SIG-M5 treated with dmso at 0.1 percent for 504 hours (cell line): ENCODE measurements at regions not wholly inside any gene's neighbourhood (a gene's known extent, or its start where the extent isn't known, plus 50 kb on each side); places are given as distances from the start of the nearest gene placed in this dataset.
A peak's percentile ranks its signal among the peaks of the same experiment; 100 is the strongest.

Experiments used
- DNase-seq: peaks from one replicate; lab custom pipeline; 2025; ENCODE audit not compliant: unreplicated experiment; lab: John Stamatoyannopoulos, UW

DNA sequence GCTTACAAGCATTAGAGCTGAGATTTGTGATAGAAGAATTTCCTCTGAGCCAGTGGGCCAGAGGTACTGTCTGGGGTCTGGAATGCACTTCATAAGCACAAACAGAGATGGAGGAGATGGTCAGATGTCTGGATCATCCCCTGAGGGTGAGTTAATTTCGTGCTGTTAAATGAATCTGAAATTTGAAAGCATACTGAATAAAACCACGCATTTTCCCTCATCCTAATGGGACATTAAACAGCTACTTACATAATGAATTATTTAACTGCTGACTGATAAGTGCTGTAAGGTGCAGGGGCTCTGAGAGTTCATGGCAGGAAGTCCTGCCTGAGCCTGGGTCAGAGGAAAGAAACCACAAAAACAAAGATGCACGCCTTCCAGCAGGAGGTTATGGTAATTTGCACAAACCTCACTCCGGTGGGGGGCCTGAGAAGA is 136.3 kb upstream of the XYLT1 start:
- no peak for DNase-seq

DNA sequence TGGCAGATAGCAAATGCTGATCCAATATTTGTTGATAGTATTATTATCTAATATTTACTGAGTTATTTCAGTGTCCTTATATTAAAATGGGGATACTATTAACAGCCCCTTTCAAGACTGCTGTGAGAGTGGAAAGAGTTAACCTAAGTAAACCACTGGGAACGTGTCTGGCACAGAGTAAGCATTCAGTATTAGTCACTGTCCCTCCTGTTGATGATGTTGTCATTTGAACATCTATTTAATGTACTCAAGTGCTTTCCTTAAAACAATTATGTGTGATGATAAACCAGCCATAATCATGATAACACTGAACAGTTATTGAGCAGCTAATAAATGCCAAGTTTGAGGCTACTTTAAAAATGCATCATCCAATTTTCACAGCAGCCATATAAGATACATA is 135.7 kb upstream of the XYLT1 start:
- DNase-seq = no peak

DNA sequence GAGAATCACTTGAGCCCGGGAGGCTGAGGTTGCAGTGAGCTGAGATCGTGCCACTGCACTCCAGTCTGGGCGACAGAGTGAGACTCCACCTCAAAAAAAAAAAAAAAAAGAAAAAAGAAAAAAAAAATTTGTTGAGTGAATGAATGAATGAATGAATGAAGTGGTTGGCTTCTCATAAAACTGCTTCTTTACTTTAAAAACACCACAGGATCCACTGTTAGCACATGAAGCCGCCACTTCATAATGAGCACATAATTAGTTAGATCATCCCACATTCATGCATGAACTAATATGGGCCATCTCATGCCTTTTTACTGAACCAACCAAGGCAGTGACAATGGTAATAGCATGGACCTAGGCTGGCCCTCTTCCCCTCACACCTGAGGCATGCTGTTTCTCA is 135.0 kb upstream of the XYLT1 start:
- DNase-seq = no peak

GRCh38 chr16:17603626-17604025 is 132.9 kb upstream of the XYLT1 start:
- no peak for DNase-seq

DNA sequence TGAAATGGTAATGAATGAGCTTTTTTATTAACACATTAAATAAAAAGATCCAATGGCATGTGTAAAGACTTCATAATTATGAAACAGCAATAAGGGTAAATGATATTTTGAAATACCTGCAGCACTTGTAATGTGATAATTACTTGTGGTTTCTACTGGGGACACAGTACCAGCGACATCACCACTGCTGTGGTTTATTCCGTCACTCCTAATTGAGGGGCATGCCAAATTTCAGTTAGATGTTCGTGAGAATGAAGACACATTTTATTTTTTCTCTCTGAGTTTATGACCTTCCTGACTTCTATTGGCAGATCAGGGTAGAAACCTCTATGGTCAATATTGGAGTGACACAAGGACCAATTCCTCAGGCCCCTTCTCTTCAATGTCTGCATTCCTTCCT is 131.9 kb upstream of the XYLT1 start:
- DNase-seq = no peak

DNA sequence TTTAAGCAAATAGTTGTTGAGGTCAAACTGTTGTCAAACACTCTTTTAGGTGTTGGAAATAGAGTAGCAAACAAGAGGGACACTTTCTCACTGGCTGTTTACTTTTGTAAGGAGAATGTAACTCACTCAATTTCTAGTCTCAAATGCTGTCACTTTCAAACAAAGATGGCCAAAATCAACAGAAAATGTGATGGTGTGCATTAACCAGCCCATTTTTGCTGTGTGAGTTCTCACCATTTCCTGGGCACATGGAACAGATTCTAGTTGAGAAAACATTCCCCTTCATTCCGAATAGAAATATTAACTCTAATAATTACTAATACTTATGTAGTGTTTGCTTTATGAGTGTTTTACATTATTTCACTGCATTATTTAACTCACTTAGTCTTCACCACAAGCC is 128.2 kb upstream of the XYLT1 start:
- DNase-seq = no peak

GRCh38 chr16:17591655-17592405 is 121.1 kb upstream of the XYLT1 start:
- DNase-seq = no peak

DNA sequence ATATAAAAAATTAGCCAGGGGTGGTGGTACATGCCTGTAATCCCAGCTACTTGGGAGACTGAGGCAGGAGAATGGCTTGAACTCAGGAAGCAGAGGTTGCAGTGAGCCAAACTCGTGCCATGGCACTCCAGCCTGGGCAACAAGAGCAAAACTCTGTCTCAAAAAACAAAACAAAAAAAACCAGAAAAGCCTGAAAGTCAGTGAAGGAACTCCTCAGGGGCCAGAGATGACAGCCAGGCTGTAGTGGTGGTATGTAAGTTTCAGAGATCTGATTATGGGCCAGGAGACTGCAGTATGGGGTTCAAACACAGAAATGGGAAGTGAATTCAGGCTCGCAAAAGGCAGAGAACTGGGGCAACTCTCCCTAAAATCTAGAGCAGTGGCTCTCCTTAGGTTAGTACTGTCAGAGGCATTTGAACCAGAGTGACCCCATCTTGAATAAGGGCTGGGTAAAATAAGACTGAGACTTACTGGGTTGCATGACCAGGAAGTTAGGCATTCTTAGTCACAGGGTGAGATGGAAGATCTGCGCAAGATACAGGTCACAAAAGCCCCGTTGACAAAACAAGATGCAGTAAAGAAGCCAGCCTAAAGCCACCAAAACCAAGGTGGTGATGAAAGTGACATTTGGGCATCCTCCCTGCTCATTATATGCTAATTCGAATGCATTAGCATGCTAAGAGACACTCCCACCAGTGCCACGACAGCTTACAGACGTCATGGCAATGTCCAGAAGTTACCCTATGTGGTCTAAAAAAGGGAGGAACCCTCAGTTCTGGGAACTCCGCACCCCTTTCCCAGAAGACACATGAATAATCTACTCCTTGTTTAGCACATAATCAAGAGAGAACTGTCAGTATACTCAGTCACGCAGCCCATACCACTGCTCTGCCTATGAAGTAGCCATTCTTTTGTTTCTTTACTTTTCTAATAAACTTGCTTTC is 120.2 kb upstream of the XYLT1 start:
- DNase-seq = no peak

GRCh38 chr16:17589898-17590297 is 119.1 kb upstream of the XYLT1 start:
- no peak for DNase-seq

GRCh38 chr16:17585449-17586074 is 114.8 kb upstream of the XYLT1 start:
- DNase-seq = no peak

GRCh38 chr16:17578981-17579874 is 108.5 kb upstream of the XYLT1 start:
- DNase-seq = peak; percentile 69

- no peak for DNase-seq
Measured at GRCh38 chr16:17574256-17574655, 103.5 kb upstream of the XYLT1 start.

DNA sequence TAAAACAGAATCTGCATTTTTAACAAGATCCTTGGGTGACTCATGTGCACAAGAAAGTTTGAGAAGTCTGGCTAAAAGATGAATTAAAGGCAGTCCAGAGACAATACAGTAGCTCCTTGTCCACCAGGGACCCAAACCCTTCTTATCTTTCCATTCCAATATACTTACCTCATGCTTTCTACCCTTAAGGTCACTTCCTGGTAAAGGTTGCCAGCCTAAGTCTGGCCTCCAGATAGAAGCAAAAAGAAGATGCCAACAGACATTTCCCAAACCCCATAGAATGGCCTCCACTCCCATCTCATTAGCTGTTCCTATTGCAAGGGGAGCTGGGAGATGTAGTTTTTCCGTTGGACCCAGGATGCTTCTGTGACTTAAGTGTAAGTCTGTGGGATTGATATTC is 101.4 kb upstream of the XYLT1 start:
- DNase-seq = no peak

GRCh38 chr16:17571499-17572093 is 100.8 kb upstream of the XYLT1 start:
- no peak for DNase-seq

DNA sequence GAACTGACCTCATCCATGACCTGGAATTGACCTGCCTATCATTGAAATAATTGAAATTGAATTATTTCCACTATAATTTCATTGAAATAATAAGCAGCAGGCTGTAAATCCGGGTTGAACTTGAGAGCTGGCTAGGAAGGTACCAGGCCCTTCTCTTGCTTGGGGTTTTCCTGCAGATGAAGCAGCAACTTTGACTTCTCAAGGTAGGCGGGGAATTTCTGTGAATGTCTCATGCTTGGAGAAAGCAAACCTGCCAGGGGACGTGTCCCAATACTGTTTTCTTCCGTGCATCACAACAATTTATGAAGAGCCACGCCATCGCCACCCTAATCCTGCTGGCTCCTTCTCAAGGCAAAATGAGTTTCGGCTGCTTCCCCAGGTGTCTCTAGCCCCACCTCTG is 97.5 kb upstream of the XYLT1 start:
- DNase-seq = no peak

DNA sequence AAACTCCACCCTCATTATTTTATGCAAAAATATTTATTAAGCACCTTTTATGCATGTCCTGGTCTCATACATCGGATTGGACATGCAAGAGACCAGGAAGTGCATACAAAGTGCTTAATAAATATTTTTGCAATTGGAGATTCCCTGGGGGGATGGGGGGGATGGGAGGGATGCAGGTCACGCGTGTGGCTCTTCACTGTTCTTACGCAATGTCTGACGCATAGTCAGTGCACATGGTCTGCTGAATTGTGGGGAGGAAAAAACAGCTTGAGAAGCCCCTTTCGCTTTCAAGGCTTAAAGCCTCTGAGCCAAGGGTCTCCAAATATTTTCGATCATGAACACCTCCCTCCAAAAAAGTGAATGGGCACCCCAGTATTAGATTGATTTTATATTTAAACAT is 96.7 kb upstream of the XYLT1 start:
- DNase-seq = no peak

DNA sequence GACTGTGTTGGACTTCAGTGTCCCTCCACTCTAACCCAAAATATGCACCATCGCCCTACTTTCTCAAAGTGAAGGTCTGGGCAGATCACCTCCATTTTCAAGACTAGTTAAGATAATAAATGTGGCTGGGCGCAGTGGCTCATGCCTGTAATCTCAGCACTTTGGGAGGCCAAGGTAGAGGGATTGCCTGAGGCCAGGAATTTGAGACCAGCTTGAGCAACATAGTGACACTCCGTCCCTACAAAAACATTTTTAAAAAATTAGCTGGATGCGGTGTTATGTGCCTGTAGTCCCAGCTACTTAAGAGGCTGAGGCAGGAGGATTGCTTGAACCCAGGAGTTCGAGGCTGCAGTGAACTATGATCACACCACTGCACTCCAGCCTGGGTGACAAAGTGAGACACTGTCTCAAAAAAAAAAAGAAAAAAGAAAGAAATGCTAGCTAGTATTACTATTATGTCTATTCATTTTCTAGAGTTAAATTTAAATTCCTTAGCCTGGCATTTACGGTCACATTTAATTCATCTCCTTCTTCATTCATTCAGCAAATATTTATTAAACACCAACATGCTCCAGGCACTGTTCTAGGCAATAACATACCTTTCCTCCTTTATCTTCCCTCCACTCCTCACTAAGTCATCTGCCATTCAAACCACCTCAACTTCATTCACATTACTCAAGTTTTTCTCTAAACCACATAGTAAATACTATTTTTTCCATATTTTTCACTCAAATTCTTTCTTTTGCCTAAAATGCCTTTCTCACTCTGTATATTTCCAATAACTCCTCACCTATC is 96.1 kb upstream of the XYLT1 start:
- DNase-seq = no peak

DNA sequence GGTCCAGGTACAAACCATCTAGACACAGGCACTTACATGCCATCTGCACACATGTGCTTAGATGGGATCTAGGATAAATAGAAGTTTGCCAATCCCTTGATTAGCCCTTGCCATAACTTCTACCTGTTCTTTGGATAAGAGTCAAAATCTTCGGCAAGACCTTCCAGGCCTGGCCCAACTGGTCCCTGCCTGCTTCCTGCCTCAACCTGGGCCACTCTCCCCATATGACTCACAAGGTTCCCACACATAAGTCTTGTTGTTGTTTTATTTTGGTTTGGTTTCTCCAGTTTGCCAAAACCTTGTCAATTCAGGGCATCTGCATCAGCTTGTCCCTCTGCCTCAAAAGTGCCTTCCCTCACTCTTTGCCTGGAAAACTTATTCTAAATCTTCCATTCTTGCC is 95.3 kb upstream of the XYLT1 start:
- no peak for DNase-seq

DNA sequence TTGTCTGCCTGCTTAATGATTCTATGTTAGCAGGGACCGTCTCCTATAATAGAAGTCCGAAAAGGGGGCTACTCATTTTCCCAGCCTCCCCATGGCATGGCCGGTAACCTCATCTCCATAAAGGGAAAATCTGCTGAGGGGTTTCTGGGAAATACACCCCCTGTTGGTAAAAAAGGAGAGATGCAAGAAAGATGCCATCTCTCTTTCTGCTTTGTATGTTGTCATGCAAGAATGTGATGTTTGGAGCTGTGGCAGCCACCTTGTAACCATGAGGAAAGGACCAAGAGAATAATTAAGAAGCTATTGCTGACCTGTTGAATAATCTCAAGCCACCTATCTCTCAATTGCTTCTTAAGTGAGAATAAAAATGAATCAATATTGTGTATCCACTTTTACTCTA is 94.8 kb upstream of the XYLT1 start:
- DNase-seq = no peak

- no peak for DNase-seq
Measured at GRCh38 chr16:17564856-17565255, 94.1 kb upstream of the XYLT1 start.
